ENCODE measurements at regions not wholly inside any gene's neighbourhood (a gene's known extent, or its start where the extent isn't known, plus 50 kb on each side); places are given as distances from the start of the nearest gene placed in this dataset.
A peak's percentile ranks its signal among the peaks of the same experiment; 100 is the strongest.

DNA sequence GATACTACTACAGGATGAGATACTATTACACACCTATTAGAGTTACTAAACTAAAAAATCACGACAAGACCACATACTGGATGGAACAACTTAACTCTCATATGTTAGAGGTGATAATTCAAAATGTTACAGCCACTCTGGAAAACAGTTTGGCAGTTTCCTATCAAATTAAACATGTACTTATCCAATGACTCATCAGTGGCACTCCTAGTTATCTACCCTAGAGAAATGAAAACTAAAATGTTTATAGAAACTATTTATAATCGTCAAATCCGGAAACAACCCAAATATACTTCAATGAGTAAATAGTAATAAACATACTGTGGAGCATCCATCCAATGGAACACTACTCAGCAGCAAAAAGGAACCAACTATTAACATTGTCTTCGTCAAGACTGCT lies 137.0 kb upstream of the RBBP8 start:
- Histone ChIP-seq H3K27ac (no peak overlapping the region), H3K9ac (ENCODE audit: insufficient read length) (no peak overlapping the region), H3K36me3 (ENCODE audit: insufficient read depth, low read length) (no peaks in the 10 kb centered on the region), H3K9me3 (ENCODE audit: low read depth, low read length) (no peaks in the 10 kb centered on the region), H3K4me3 (no peak overlapping the region)
- TF ChIP-seq FOXP2 (optimal IDR thresholded peaks at IDR 0.05; ENCODE audit: control extremely low read depth, extremely low read length, insufficient read depth) = no peak
- no peak for TF ChIP-seq EZH2 (IDR thresholded peaks at IDR 0.05)
- no peak for TF ChIP-seq POLR2AphosphoS5 (IDR thresholded peaks at IDR 0.05; ENCODE audit: borderline replicate concordance, low read depth, low read length)
- DNase-seq (ENCODE audit: low read depth, low spot score) = no peak

DNA sequence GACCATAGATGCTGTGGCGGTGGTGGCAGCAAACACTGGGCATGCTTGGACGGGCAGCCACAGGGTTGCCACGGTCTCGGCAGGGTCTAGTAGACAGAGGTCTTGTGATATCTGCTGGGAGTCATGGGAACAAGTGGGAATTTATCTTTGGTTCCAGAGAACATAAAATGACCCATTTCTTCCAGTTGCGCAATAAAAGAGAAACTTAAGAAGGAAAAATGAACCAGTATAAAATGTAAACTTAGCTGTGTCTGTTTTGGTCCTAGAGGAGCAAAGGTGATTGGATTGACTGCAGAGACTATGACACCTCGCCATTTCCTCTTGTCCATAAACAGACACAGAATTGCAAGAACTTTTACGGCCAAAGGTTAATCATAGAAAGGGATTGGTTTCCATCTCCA lies 132.6 kb upstream of the RBBP8 start:
- no peaks in the 10 kb centered on the region for H3K9me3 ChIP-seq (ENCODE audit: low read depth, low read length)
- H3K36me3 ChIP-seq (ENCODE audit: insufficient read depth, low read length) = no peaks in the 10 kb centered on the region
- DNase-seq (ENCODE audit: low read depth, low spot score) = no peak
- no peak overlapping the region for H3K4me3 ChIP-seq
- TF ChIP-seq EZH2 (IDR thresholded peaks at IDR 0.05) (no peak), POLR2AphosphoS5 (IDR thresholded peaks at IDR 0.05; ENCODE audit: borderline replicate concordance, low read depth, low read length) (no peak)
- H3K27ac ChIP-seq = no peak overlapping the region
- no peak overlapping the region for H3K9ac ChIP-seq (ENCODE audit: insufficient read length)

DNA sequence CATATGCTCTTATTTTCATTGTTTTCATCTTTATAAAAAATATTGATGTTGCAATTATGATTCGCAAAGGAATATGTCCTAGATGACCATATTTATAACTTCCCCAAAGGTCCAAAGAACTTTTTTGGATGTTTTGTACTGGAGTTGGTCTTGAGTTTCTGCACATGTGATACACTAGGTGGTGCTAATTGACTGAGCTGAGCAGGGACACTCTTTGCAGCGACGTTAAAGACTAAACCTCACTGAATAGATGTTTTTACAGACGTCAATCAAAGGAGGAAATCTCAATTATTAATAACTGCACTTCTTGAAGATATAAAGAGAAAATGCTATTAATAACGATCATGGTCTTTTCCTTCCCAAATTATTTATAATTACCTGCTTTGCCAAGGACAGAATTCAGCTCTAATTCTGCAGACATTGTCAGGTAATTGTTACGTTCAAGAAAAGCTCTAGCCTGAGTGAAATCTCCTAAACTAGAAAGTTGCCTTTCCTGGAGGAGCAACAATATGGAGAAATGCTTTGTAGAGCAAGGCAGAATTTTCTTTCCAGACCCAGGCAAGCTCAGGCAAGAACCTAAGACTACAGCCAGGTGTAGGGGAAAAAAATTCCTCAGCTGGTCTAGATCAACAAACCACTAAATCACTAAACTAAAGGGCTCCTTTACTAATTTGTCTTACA lies 119.3 kb upstream of the RBBP8 start:
- Histone ChIP-seq H3K9ac (ENCODE audit: insufficient read length) (no peak overlapping the region), H3K4me3 (no peak overlapping the region), H3K9me3 (ENCODE audit: low read depth, low read length) (no peaks in the 10 kb centered on the region), H3K36me3 (ENCODE audit: insufficient read depth, low read length) (no peaks in the 10 kb centered on the region), H3K27ac (no peak overlapping the region)
- DNase-seq (ENCODE audit: low read depth, low spot score) = no peak
- TF ChIP-seq EZH2 (IDR thresholded peaks at IDR 0.05) (no peak), FOXP2 (optimal IDR thresholded peaks at IDR 0.05; ENCODE audit: control extremely low read depth, extremely low read length, insufficient read depth) (no peak), POLR2AphosphoS5 (IDR thresholded peaks at IDR 0.05; ENCODE audit: borderline replicate concordance, low read depth, low read length) (no peak)

DNA sequence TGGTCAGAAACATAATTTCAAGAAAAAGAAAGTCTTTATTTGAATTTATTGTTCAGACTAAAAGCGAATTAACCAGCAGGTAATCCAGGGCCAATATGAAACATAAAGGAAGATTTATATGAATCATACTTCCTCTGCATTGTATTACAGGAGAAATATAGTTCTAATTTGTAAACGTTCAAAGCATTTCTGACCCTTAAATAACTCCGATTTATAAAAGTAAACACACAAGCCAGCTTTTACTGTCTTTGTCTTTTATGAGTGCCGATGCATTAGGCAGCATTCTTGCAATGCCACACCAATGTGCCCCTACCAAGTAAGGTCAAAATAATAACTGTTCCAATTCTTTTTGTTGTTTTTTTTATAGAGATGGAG lies 118.8 kb upstream of the RBBP8 start:
- no peak overlapping the region for H3K27ac ChIP-seq
- H3K9ac ChIP-seq (ENCODE audit: insufficient read length) = no peak overlapping the region
- TF ChIP-seq EZH2 (IDR thresholded peaks at IDR 0.05) (no peak), FOXP2 (optimal IDR thresholded peaks at IDR 0.05; ENCODE audit: control extremely low read depth, extremely low read length, insufficient read depth) (no peak), POLR2AphosphoS5 (IDR thresholded peaks at IDR 0.05; ENCODE audit: borderline replicate concordance, low read depth, low read length) (no peak)
- H3K4me3 ChIP-seq = no peak overlapping the region
- H3K36me3 ChIP-seq (ENCODE audit: insufficient read depth, low read length) = no peaks in the 10 kb centered on the region
- H3K9me3 ChIP-seq (ENCODE audit: low read depth, low read length) = no peaks in the 10 kb centered on the region
- DNase-seq (ENCODE audit: low read depth, low spot score) = no peak

DNA sequence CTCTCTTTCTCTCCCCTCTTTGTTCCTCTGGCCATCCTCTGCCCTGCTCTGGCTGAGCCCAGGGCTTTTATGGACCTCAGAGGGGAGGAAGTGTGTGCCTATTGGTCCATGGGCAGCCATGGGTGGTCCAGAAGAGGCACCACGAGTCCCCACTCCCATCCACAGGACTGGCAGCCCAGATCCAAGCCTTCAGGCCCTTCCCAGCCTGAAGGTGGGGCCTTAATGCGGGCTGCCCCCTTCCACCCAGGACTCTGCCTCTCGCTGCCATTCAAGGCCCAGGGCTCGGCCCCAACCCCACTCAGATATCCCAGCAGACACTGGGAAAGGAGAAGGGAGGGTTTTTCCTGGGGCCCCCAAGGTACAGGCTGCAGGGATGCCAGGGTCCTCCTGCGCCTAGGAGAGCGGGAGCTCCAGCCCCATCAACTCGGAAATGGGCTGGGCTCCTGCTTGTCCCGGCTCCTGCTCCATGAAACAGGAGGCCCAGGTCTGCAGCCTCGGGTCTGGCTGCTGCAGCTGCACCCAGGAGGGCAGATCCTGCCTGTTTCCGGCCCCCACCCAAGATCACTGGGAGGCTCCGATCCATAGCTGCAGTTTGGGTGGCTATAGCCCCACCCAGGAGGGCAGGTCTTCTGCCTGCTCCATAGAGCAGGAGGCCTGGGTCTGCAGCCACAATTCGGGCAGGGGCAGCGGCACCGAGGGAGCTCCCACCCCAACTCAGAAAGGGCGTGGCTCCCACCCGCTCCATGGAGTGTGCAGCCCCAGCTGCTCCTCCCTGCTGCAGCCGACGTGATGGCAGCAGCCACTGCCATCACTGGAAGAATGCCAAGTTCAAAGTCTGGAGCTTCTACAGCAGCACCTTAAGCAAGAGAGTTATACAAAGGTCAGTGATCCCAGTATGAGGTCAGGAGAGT lies 116.6 kb upstream of the RBBP8 start:
- no peak overlapping the region for H3K9ac ChIP-seq (ENCODE audit: insufficient read length)
- H3K4me3 ChIP-seq = peak overlapping the region; percentile 42; the same call in 1 of the 2 replicates
- H3K27ac ChIP-seq = no peak overlapping the region
- H3K9me3 ChIP-seq (ENCODE audit: low read depth, low read length) = no peaks in the 10 kb centered on the region
- no peaks in the 10 kb centered on the region for H3K36me3 ChIP-seq (ENCODE audit: insufficient read depth, low read length)
- DNase-seq (ENCODE audit: low read depth, low spot score) = no peak
- TF ChIP-seq POLR2AphosphoS5 (IDR thresholded peaks at IDR 0.05; ENCODE audit: borderline replicate concordance, low read depth, low read length) (no peak), FOXP2 (optimal IDR thresholded peaks at IDR 0.05; ENCODE audit: control extremely low read depth, extremely low read length, insufficient read depth) (no peak), EZH2 (IDR thresholded peaks at IDR 0.05) (no peak)

DNA sequence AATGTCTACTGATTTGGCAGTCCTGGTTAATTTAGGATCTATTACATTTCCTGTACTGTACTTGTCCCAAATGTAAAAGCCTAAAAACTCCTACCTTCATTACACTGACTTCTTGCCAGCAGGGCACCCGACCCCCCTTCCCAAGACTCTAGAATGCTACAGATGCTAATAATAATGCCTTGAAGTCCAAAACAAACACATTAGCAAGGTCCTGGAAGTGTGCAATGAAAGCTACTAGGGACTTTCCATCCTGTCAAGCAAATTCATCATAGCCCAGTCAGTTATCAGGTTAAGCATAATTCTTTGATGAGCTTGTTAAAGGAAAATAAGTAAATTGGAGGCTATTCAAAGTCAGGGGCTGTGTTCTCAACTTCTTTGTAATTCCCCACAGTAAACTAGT lies 115.3 kb upstream of the RBBP8 start:
- Histone ChIP-seq H3K9ac (ENCODE audit: insufficient read length) (no peak overlapping the region), H3K27ac (no peak overlapping the region), H3K36me3 (ENCODE audit: insufficient read depth, low read length) (no peaks in the 10 kb centered on the region), H3K9me3 (ENCODE audit: low read depth, low read length) (no peaks in the 10 kb centered on the region), H3K4me3 (no peak overlapping the region)
- no peak for TF ChIP-seq EZH2 (IDR thresholded peaks at IDR 0.05)
- DNase-seq (ENCODE audit: low read depth, low spot score) = no peak

DNA sequence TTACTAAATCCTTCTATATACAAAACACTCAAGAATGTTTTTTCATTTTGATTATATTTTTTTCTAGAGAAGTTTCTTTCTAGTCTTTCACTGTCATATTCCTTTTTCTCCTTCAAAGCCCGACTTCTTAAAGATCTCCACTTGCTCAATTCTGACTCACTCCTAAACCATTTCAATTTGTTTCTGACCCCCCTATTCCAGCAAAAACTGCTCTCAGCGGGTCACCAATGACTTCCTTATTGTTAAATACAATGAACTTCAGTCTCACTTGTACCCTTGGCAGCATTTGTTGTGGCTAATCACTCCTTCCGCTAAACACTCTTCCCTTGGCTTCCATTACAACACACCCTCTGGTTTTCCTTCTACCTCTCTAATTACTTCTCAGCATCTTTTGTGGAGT lies 111.1 kb upstream of the RBBP8 start:
- Histone ChIP-seq H3K4me3 (no peak overlapping the region), H3K9me3 (ENCODE audit: low read depth, low read length) (no peaks in the 10 kb centered on the region), H3K36me3 (ENCODE audit: insufficient read depth, low read length) (no peaks in the 10 kb centered on the region), H3K27ac (no peak overlapping the region), H3K9ac (ENCODE audit: insufficient read length) (no peak overlapping the region)
- no peak for DNase-seq (ENCODE audit: low read depth, low spot score)
- TF ChIP-seq POLR2AphosphoS5 (IDR thresholded peaks at IDR 0.05; ENCODE audit: borderline replicate concordance, low read depth, low read length) (no peak), FOXP2 (optimal IDR thresholded peaks at IDR 0.05; ENCODE audit: control extremely low read depth, extremely low read length, insufficient read depth) (no peak), EZH2 (IDR thresholded peaks at IDR 0.05) (no peak)

DNA sequence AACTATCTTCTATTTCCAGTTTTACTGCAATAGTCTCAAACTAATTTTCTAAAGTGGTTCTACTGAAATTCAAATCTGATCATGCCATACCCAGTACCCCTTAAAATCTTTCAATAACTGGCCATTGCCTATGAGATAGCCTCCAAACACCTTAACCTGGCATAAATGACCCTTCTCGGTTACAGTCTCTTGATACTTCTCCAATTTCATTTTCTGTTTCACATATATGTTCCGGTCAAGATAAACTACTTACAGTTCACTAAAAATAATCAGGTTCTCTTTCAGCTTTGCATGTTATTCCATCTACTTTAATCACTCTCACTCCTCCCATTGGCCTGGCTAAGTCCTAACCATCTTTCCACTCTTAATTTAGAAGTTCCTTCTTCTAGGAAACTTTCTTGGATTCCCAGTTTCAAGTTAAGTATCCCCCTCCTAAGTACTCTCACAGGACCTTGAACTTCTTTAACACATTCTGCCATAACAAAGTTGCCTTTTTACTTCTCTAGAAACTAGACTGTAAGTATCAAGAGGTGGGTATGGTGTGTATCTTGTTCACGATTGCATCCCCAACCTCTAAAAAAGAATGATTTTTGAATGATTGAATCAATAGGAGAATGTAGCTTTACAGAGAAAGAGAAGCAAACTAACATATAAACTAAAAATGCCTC lies 110.2 kb upstream of the RBBP8 start:
- Histone ChIP-seq H3K4me3 (no peak overlapping the region), H3K9ac (ENCODE audit: insufficient read length) (no peak overlapping the region), H3K36me3 (ENCODE audit: insufficient read depth, low read length) (no peaks in the 10 kb centered on the region), H3K27ac (no peak overlapping the region), H3K9me3 (ENCODE audit: low read depth, low read length) (no peaks in the 10 kb centered on the region)
- no peak for TF ChIP-seq FOXP2 (optimal IDR thresholded peaks at IDR 0.05; ENCODE audit: control extremely low read depth, extremely low read length, insufficient read depth)
- TF ChIP-seq EZH2 (IDR thresholded peaks at IDR 0.05) = no peak
- TF ChIP-seq POLR2AphosphoS5 (IDR thresholded peaks at IDR 0.05; ENCODE audit: borderline replicate concordance, low read depth, low read length) = no peak
- no peak for DNase-seq (ENCODE audit: low read depth, low spot score)
